ENCODE measurements at regions not wholly inside any gene's neighbourhood (a gene's known extent, or its start where the extent isn't known, plus 50 kb on each side); places are given as distances from the start of the nearest gene placed in this dataset.

- TF ChIP-seq CEBPZ (IDR thresholded peaks at IDR 0.05; ENCODE audit: low read length) (no peak), CENPX (CRISPR knock-in tag; IDR thresholded peaks at IDR 0.05) (no peak), PHB2 (IDR thresholded peaks at IDR 0.05; ENCODE audit: partially characterized antibody) (no peak), MYPOP (CRISPR knock-in tag; IDR thresholded peaks at IDR 0.05) (no peak), ZNF124 (CRISPR knock-in tag; IDR thresholded peaks at IDR 0.05) (no peak), ZNF839 (CRISPR knock-in tag; IDR thresholded peaks at IDR 0.05; ENCODE audit: borderline replicate concordance) (no peak), HOXA7 (CRISPR knock-in tag; IDR thresholded peaks at IDR 0.05) (no peak), MED13 (CRISPR knock-in tag; IDR thresholded peaks at IDR 0.05) (no peak), ZNF597 (CRISPR knock-in tag; IDR thresholded peaks at IDR 0.05) (no peak), ZNF776 (CRISPR knock-in tag; IDR thresholded peaks at IDR 0.05) (no peak), ADNP (CRISPR knock-in tag; IDR thresholded peaks at IDR 0.05) (no peak), KIAA2018 (CRISPR knock-in tag; IDR thresholded peaks at IDR 0.05; ENCODE audit: borderline replicate concordance) (no peak), ZNF564 (CRISPR knock-in tag; IDR thresholded peaks at IDR 0.05) (no peak)
Observed at GRCh38 chr11:101299210-101299609, 169.6 kb upstream of the PGR start (continued).

Measured in HepG2 (cell line).